ENCODE measurements at regions not wholly inside any gene's neighbourhood (a gene's known extent, or its start where the extent isn't known, plus 50 kb on each side); places are given as distances from the start of the nearest gene placed in this dataset.

- Mint-ChIP-seq H3K4me1 (ENCODE audit: low read depth) (no peaks in the 10 kb centered on the region), H3K9me3 (peaks cover 11% of the 10 kb centered on the region), H3K4me3 (no peak overlapping the region), H3K27me3 (ENCODE audit: low read depth) (no peaks in the 10 kb centered on the region), H3K27ac (no peak overlapping the region), H3K36me3 (ENCODE audit: low read depth) (no peaks in the 10 kb centered on the region)
- DNase-seq (ENCODE audit: low spot score): no peak
Measured at GRCh38 chr11:80687941-80688340, 1247.1 kb upstream of the TENM4 start.

- no peak overlapping the region for H3K27ac Mint-ChIP-seq
- no peaks in the 10 kb centered on the region for H3K36me3 Mint-ChIP-seq (ENCODE audit: low read depth)
- no peaks in the 10 kb centered on the region for H3K4me1 Mint-ChIP-seq (ENCODE audit: low read depth)
- peaks cover 11% of the 10 kb centered on the region for H3K9me3 Mint-ChIP-seq
- H3K4me3 Mint-ChIP-seq: no peak overlapping the region
- DNase-seq (ENCODE audit: low spot score): no peak
- H3K27me3 Mint-ChIP-seq (ENCODE audit: low read depth): no peaks in the 10 kb centered on the region
Measured at GRCh38 chr11:80686889-80687288, 1246.1 kb upstream of the TENM4 start.

- Mint-ChIP-seq H3K4me1 (ENCODE audit: low read depth) (no peaks in the 10 kb centered on the region), H3K4me3 (no peak overlapping the region), H3K27me3 (ENCODE audit: low read depth) (no peaks in the 10 kb centered on the region), H3K9me3 (peaks cover 24% of the 10 kb centered on the region), H3K27ac (no peak overlapping the region), H3K36me3 (ENCODE audit: low read depth) (no peaks in the 10 kb centered on the region)
- no peak for DNase-seq (ENCODE audit: low spot score)
Measured at GRCh38 chr11:80673566-80673965, 1232.7 kb upstream of the TENM4 start.

- H3K27me3 Mint-ChIP-seq (ENCODE audit: low read depth): no peaks in the 10 kb centered on the region
- H3K4me1 Mint-ChIP-seq (ENCODE audit: low read depth): no peaks in the 10 kb centered on the region
- H3K27ac Mint-ChIP-seq: no peak overlapping the region
- no peak for DNase-seq (ENCODE audit: low spot score)
- no peak overlapping the region for H3K4me3 Mint-ChIP-seq
- peaks cover 18% of the 10 kb centered on the region for H3K9me3 Mint-ChIP-seq
- no peaks in the 10 kb centered on the region for H3K36me3 Mint-ChIP-seq (ENCODE audit: low read depth)
Measured at GRCh38 chr11:80669620-80670019, 1228.8 kb upstream of the TENM4 start.

GRCh38 chr11:80668039-80668438 is 1227.2 kb upstream of the TENM4 start:
- H3K27ac Mint-ChIP-seq: no peak overlapping the region
- H3K4me1 Mint-ChIP-seq (ENCODE audit: low read depth): no peaks in the 10 kb centered on the region
- no peak overlapping the region for H3K4me3 Mint-ChIP-seq
- DNase-seq (ENCODE audit: low spot score): no peak
- H3K27me3 Mint-ChIP-seq (ENCODE audit: low read depth): no peaks in the 10 kb centered on the region
- no peaks in the 10 kb centered on the region for H3K36me3 Mint-ChIP-seq (ENCODE audit: low read depth)
- peaks cover 18% of the 10 kb centered on the region for H3K9me3 Mint-ChIP-seq

GRCh38 chr11:80655834-80656233 is 1215.0 kb upstream of the TENM4 start:
- peaks cover 18% of the 10 kb centered on the region for H3K9me3 Mint-ChIP-seq
- no peak for DNase-seq (ENCODE audit: low spot score)
- no peak overlapping the region for H3K27ac Mint-ChIP-seq
- H3K36me3 Mint-ChIP-seq (ENCODE audit: low read depth): no peaks in the 10 kb centered on the region
- H3K4me1 Mint-ChIP-seq (ENCODE audit: low read depth): no peaks in the 10 kb centered on the region
- no peaks in the 10 kb centered on the region for H3K27me3 Mint-ChIP-seq (ENCODE audit: low read depth)
- H3K4me3 Mint-ChIP-seq: no peak overlapping the region

- no peak for DNase-seq (ENCODE audit: low spot score)
- Mint-ChIP-seq H3K4me3 (no peak overlapping the region), H3K27ac (no peak overlapping the region)
Measured at GRCh38 chr11:80650966-80651365, 1210.1 kb upstream of the TENM4 start.

GRCh38 chr11:80649186-80649585 is 1208.4 kb upstream of the TENM4 start:
- no peak for DNase-seq (ENCODE audit: low spot score)
- Mint-ChIP-seq H3K4me1 (ENCODE audit: low read depth) (no peaks in the 10 kb centered on the region), H3K9me3 (peaks cover 13% of the 10 kb centered on the region), H3K36me3 (ENCODE audit: low read depth) (no peaks in the 10 kb centered on the region), H3K27me3 (ENCODE audit: low read depth) (no peaks in the 10 kb centered on the region), H3K4me3 (no peak overlapping the region), H3K27ac (no peak overlapping the region)

More at GRCh38 chr11:80650966-80651365, 1210.1 kb upstream of the TENM4 start:
- H3K36me3 Mint-ChIP-seq (ENCODE audit: low read depth): no peaks in the 10 kb centered on the region
- H3K4me1 Mint-ChIP-seq (ENCODE audit: low read depth): no peaks in the 10 kb centered on the region
- H3K9me3 Mint-ChIP-seq: peaks cover 7% of the 10 kb centered on the region
- H3K27me3 Mint-ChIP-seq (ENCODE audit: low read depth): no peaks in the 10 kb centered on the region

- Mint-ChIP-seq H3K27ac (no peak overlapping the region), H3K36me3 (ENCODE audit: low read depth) (no peaks in the 10 kb centered on the region), H3K27me3 (ENCODE audit: low read depth) (no peaks in the 10 kb centered on the region), H3K4me1 (ENCODE audit: low read depth) (no peaks in the 10 kb centered on the region), H3K9me3 (peaks cover 33% of the 10 kb centered on the region), H3K4me3 (no peak overlapping the region)
- no peak for DNase-seq (ENCODE audit: low spot score)
Measured at GRCh38 chr11:80638296-80638695, 1197.5 kb upstream of the TENM4 start.

GRCh38 chr11:80637571-80637970 is 1196.7 kb upstream of the TENM4 start:
- Mint-ChIP-seq H3K9me3 (peaks cover 32% of the 10 kb centered on the region), H3K27ac (no peak overlapping the region), H3K4me3 (no peak overlapping the region), H3K27me3 (ENCODE audit: low read depth) (no peaks in the 10 kb centered on the region), H3K36me3 (ENCODE audit: low read depth) (no peaks in the 10 kb centered on the region), H3K4me1 (ENCODE audit: low read depth) (no peaks in the 10 kb centered on the region)
- DNase-seq (ENCODE audit: low spot score): no peak

GRCh38 chr11:80636999-80637398 is 1196.2 kb upstream of the TENM4 start:
- Mint-ChIP-seq H3K27ac (no peak overlapping the region), H3K9me3 (peaks cover 35% of the 10 kb centered on the region)

GRCh38 chr11:80635178-80635577 is 1194.3 kb upstream of the TENM4 start:
- Mint-ChIP-seq H3K4me3 (no peak overlapping the region), H3K36me3 (ENCODE audit: low read depth) (no peaks in the 10 kb centered on the region), H3K27ac (no peak overlapping the region), H3K4me1 (ENCODE audit: low read depth) (no peaks in the 10 kb centered on the region), H3K9me3 (peaks cover 25% of the 10 kb centered on the region), H3K27me3 (ENCODE audit: low read depth) (no peaks in the 10 kb centered on the region)
- no peak for DNase-seq (ENCODE audit: low spot score)

More at GRCh38 chr11:80636999-80637398, 1196.2 kb upstream of the TENM4 start:
- H3K36me3 Mint-ChIP-seq (ENCODE audit: low read depth): no peaks in the 10 kb centered on the region
- no peak for DNase-seq (ENCODE audit: low spot score)
- H3K27me3 Mint-ChIP-seq (ENCODE audit: low read depth): no peaks in the 10 kb centered on the region
- no peaks in the 10 kb centered on the region for H3K4me1 Mint-ChIP-seq (ENCODE audit: low read depth)
- no peak overlapping the region for H3K4me3 Mint-ChIP-seq

GRCh38 chr11:80632691-80633090 is 1191.9 kb upstream of the TENM4 start:
- no peaks in the 10 kb centered on the region for H3K27me3 Mint-ChIP-seq (ENCODE audit: low read depth)
- DNase-seq (ENCODE audit: low spot score): no peak
- peaks cover 21% of the 10 kb centered on the region for H3K9me3 Mint-ChIP-seq
- H3K4me1 Mint-ChIP-seq (ENCODE audit: low read depth): no peaks in the 10 kb centered on the region
- no peaks in the 10 kb centered on the region for H3K36me3 Mint-ChIP-seq (ENCODE audit: low read depth)
- H3K27ac Mint-ChIP-seq: no peak overlapping the region
- H3K4me3 Mint-ChIP-seq: no peak overlapping the region

GRCh38 chr11:80632156-80632555 is 1191.3 kb upstream of the TENM4 start:
- Mint-ChIP-seq H3K4me3 (no peak overlapping the region), H3K9me3 (peaks cover 21% of the 10 kb centered on the region), H3K36me3 (ENCODE audit: low read depth) (no peaks in the 10 kb centered on the region), H3K27me3 (ENCODE audit: low read depth) (no peaks in the 10 kb centered on the region), H3K4me1 (ENCODE audit: low read depth) (no peaks in the 10 kb centered on the region), H3K27ac (no peak overlapping the region)
- no peak for DNase-seq (ENCODE audit: low spot score)

- no peak overlapping the region for H3K4me3 Mint-ChIP-seq
- no peak for DNase-seq (ENCODE audit: low spot score)
- H3K36me3 Mint-ChIP-seq (ENCODE audit: low read depth): no peaks in the 10 kb centered on the region
- H3K4me1 Mint-ChIP-seq (ENCODE audit: low read depth): no peaks in the 10 kb centered on the region
- H3K27me3 Mint-ChIP-seq (ENCODE audit: low read depth): no peaks in the 10 kb centered on the region
- H3K27ac Mint-ChIP-seq: no peak overlapping the region
- peaks cover 16% of the 10 kb centered on the region for H3K9me3 Mint-ChIP-seq
Measured at GRCh38 chr11:80629466-80629865, 1188.6 kb upstream of the TENM4 start.

All from T-helper 2 cell treated with Interferon-gamma antibody and Interleukin-4, amounts not matched to agents 5 μg/mL and 100 μg/mL, for 36 hours (primary cell).